ENCODE measurements at regions not wholly inside any gene's neighbourhood (a gene's known extent, or its start where the extent isn't known, plus 50 kb on each side); places are given as distances from the start of the nearest gene placed in this dataset.

DNA sequence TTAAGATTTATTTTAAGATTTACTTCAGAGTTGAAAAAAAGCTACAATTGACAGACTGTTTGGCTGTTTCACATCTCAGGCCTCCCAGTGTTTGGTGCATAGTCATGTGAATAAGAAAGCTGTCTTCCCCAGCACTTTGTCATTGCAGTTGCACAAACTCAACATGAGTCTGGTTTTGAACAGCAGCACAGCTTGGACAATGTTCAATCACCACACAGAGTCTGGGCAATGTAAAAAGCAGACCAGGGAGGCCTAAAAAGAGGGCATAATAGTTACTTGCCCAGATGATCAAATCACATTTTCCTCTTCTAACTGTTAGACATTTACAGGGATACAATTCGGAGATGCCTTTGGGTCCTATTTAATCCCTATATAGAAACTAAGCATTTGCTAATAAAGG is 1055.0 kb downstream of the RPA4 start:
- Mint-ChIP-seq H3K9me3 (no peaks in the 10 kb centered on the region), H3K27me3 (ENCODE audit: low read depth) (no peaks in the 10 kb centered on the region), H3K36me3 (ENCODE audit: insufficient read depth in 1 of 3, low read depth in 3 of 3) (peaks cover 0 to 2% (median 0%) of the 10 kb centered on the region in 3 experiments; a peak in 1 of 7 replicates), H3K4me3 (no peak overlapping the region), H3K4me1 (peaks cover 39 to 47% of the 10 kb centered on the region in 2 experiments), H3K27ac (peak overlapping the region in 1 of 3 experiments; percentile 66; a peak in 1 of 7 replicates)
- H3K4me1 ChIP-seq (ENCODE audit: insufficient read depth, low read length) = peaks cover 5% of the 10 kb centered on the region; the same call in 1 of the 2 replicates
- H3K4ac ChIP-seq (ENCODE audit: low read depth, low read length) = no peak overlapping the region
- no peak overlapping the region for H3K56ac ChIP-seq (ENCODE audit: insufficient read length, low read depth, low read length)
- H4K91ac ChIP-seq (ENCODE audit: insufficient read length, low read depth, low read length) = no peak overlapping the region
- no peak overlapping the region for H3T11ph ChIP-seq (ENCODE audit: low read length)
- no peak overlapping the region for H3K4me2 ChIP-seq (ENCODE audit: insufficient read depth, insufficient read length, low read length)
- no peak overlapping the region for H3K9ac ChIP-seq (ENCODE audit: extremely low read depth, insufficient read length, low read length)
- H4K20me1 ChIP-seq (ENCODE audit: control insufficient read depth, insufficient read depth, insufficient read length) = no peaks in the 10 kb centered on the region
- H3K23ac ChIP-seq (ENCODE audit: insufficient read length, low read depth, low read length) = no peak overlapping the region
- H3K23me2 ChIP-seq (ENCODE audit: insufficient read length, low read depth, low read length, poor library complexity, severe bottlenecking) = no peaks in the 10 kb centered on the region
- peak overlapping the region; percentile 18 for H2BK5ac ChIP-seq (ENCODE audit: insufficient read length, low read length)
- H3K9me3 ChIP-seq (ENCODE audit: control insufficient read depth, low read depth, low read length) = no peaks in the 10 kb centered on the region
- no peak for DNase-seq
- no CpG with 5 or more reads among the region's 1 CpG for WGBS (ENCODE audit: extremely low coverage, insufficient read length, low lambda C conversion rate)
- TF ChIP-seq, protein P1, sequence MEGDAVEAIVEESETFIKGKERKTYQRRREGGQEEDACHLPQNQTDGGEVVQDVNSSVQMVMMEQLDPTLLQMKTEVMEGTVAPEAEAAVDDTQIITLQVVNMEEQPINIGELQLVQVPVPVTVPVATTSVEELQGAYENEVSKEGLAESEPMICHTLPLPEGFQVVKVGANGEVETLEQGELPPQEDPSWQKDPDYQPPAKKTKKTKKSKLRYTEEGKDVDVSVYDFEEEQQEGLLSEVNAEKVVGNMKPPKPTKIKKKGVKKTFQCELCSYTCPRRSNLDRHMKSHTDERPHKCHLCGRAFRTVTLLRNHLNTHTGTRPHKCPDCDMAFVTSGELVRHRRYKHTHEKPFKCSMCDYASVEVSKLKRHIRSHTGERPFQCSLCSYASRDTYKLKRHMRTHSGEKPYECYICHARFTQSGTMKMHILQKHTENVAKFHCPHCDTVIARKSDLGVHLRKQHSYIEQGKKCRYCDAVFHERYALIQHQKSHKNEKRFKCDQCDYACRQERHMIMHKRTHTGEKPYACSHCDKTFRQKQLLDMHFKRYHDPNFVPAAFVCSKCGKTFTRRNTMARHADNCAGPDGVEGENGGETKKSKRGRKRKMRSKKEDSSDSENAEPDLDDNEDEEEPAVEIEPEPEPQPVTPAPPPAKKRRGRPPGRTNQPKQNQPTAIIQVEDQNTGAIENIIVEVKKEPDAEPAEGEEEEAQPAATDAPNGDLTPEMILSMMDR (conservative IDR thresholded peaks at IDR 0.05) = no peak
- H2BK12ac ChIP-seq (ENCODE audit: insufficient read length, low read depth, low read length) = no peak overlapping the region
- H4K5ac ChIP-seq (ENCODE audit: insufficient read length, low read depth, low read length) = no peak overlapping the region
- no peak overlapping the region for H3K27ac ChIP-seq (ENCODE audit: insufficient read length, low read depth, low read length)
- H3K79me2 ChIP-seq (ENCODE audit: insufficient read depth, low read length) = no peaks in the 10 kb centered on the region
- H2AK5ac ChIP-seq (ENCODE audit: insufficient read length, low read length) = no peak overlapping the region
- no peaks in the 10 kb centered on the region for H3K27me3 ChIP-seq (ENCODE audit: insufficient read depth, low read length)
- H2BK15ac ChIP-seq (ENCODE audit: low read depth, low read length) = no peak overlapping the region
- H3K18ac ChIP-seq (ENCODE audit: insufficient read length, low read depth, low read length) = no peak overlapping the region
- no peak overlapping the region for H2BK120ac ChIP-seq (ENCODE audit: low read depth, low read length, poor library complexity, severe bottlenecking)
- no peak overlapping the region for H2BK20ac ChIP-seq (ENCODE audit: low read depth, low read length, poor library complexity, severe bottlenecking)
- H2AFZ ChIP-seq (ENCODE audit: low read length) = no peak overlapping the region
- H3K14ac ChIP-seq (ENCODE audit: insufficient read depth, low read length) = no peak overlapping the region
- no peak overlapping the region for H4K8ac ChIP-seq (replicated peaks; ENCODE audit: insufficient read length, low read depth, low read length)
- H3K79me1 ChIP-seq (ENCODE audit: insufficient read depth, low read depth, low read length, poor library complexity, severe bottlenecking) = no peaks in the 10 kb centered on the region

All from H9 (cell line).